Smooth muscle cell (in vitro differentiated cells): ENCODE measurements at regions not wholly inside any gene's neighbourhood (a gene's known extent, or its start where the extent isn't known, plus 50 kb on each side); places are given as distances from the start of the nearest gene placed in this dataset.

Experiments
- DNase-seq: peaks from one replicate; lab custom pipeline; 2025; ENCODE audit not compliant: unreplicated experiment; lab: John Stamatoyannopoulos, UW
- H2AFZ ChIP-seq: fragments of 200-600 bp; sonication (generic); 2 replicates; pipeline ENCODE4 v1.6.0; 2016; ENCODE audit warnings: antibody characterized with exemption, low read depth, mild to moderate bottlenecking
- H3F3A ChIP-seq: fragments of 200-600 bp; sonication (generic); 2 replicates; pipeline ENCODE4 v1.6.0; 2017; ENCODE audit warnings: antibody characterized with exemption, low read depth
- H3K27ac ChIP-seq: fragments of 200-600 bp; sonication (generic); 2 replicates; pipeline ENCODE4 v1.5.1; 2016; ENCODE audit warnings: low read depth, mild to moderate bottlenecking
- H3K27me3 ChIP-seq: fragments of 200-600 bp; sonication (generic); 2 replicates; pipeline ENCODE4 v1.6.1; 2016; ENCODE audit warnings: low read depth, mild to moderate bottlenecking
- H3K36me3 ChIP-seq: fragments of 200-600 bp; sonication (generic); 2 replicates; pipeline ENCODE4 v1.5.1; 2016; ENCODE audit warnings: low read depth
- H3K4me1 ChIP-seq: fragments of 200-600 bp; sonication (generic); 2 replicates; pipeline ENCODE4 v1.5.1; 2016; ENCODE audit warnings: low read depth
- H3K4me2 ChIP-seq: fragments of 200-600 bp; sonication (generic); 2 replicates; pipeline ENCODE4 v1.6.0; 2016; ENCODE audit warnings: mild to moderate bottlenecking
- H3K4me3 ChIP-seq: fragments of 200-600 bp; sonication (generic); 2 replicates; pipeline ENCODE4 v1.5.1; 2016; ENCODE audit warnings: mild to moderate bottlenecking
- H3K79me2 ChIP-seq: fragments of 200-600 bp; sonication (generic); 2 replicates; pipeline ENCODE4 v1.6.0; 2016; ENCODE audit warnings: low read depth, mild to moderate bottlenecking
- H3K9ac ChIP-seq: fragments of 200-600 bp; sonication (generic); 2 replicates; pipeline ENCODE4 v1.6.0; 2016; ENCODE audit warnings: low read depth
- H3K9me3 ChIP-seq: fragments of 200-600 bp; sonication (generic); replicated peaks from 2 replicates; pipeline ENCODE4 v1.5.1; 2016; ENCODE audit warnings: low read depth
- H4K20me1 ChIP-seq: fragments of 200-600 bp; sonication (generic); 2 replicates; pipeline ENCODE4 v1.6.0; 2016; ENCODE audit warnings: low read depth
- CTCF ChIP-seq: fragments of 200-600 bp; sonication (generic); IDR thresholded peaks from 2 replicates; pipeline ENCODE4 v1.5.1; 2017; ENCODE audit warnings: borderline replicate concordance, mild to moderate bottlenecking, antibody characterized with exemption; ENCODE audit not compliant: insufficient read depth, poor library complexity, severe bottlenecking
- WGBS: methylation state at CpG from one replicate; pipeline ENCODE4 v1.1.7; 2016; ENCODE audit warnings: low lambda C conversion rate; 5-methylcytosine and 5-hydroxymethylcytosine counted together

GRCh38 chr1:9181990-9182783 lies 52.4 kb upstream of the H6PD start:
- H2AFZ ChIP-seq, result peak overlapping the region; percentile 84
- H3K4me2 ChIP-seq, result peak overlapping the region; percentile 88
- no peaks in the 10 kb centered on the region for H3K9me3 ChIP-seq
- peak overlapping the region; percentile 73 for H3K4me3 ChIP-seq
- no peaks in the 10 kb centered on the region for H3K36me3 ChIP-seq
- H3K27me3 ChIP-seq, result no peaks in the 10 kb centered on the region
- H3K27ac ChIP-seq, result peak overlapping the region; percentile 85
- peak; percentile 15 for TF ChIP-seq CTCF
- under 1% methylated on average over 47 of the region's 83 CpGs for WGBS
- no peaks in the 10 kb centered on the region for H3F3A ChIP-seq
- peak overlapping the region; percentile 94 for H3K9ac ChIP-seq
- H3K79me2 ChIP-seq, result peaks cover 45% of the 10 kb centered on the region
- peak; percentile 48 for DNase-seq
- peaks cover 8% of the 10 kb centered on the region for H3K4me1 ChIP-seq
- peaks cover 48% of the 10 kb centered on the region for H4K20me1 ChIP-seq

GRCh38 chr1:9182784-9183257 lies 51.8 kb upstream of the H6PD start:
- H3K27me3 ChIP-seq, result no peaks in the 10 kb centered on the region
- no peaks in the 10 kb centered on the region for H3F3A ChIP-seq
- peaks cover 39% of the 10 kb centered on the region for H3K79me2 ChIP-seq
- peak overlapping the region; percentile 94 for H3K9ac ChIP-seq
- peak overlapping the region; percentile 73 for H3K4me3 ChIP-seq
- H3K4me2 ChIP-seq, result peak overlapping the region; percentile 88
- peaks cover 41% of the 10 kb centered on the region for H4K20me1 ChIP-seq
- peak overlapping the region; percentile 84 for H2AFZ ChIP-seq
- peak overlapping the region; percentile 85 for H3K27ac ChIP-seq
- no peak for TF ChIP-seq CTCF
- H3K9me3 ChIP-seq, result no peaks in the 10 kb centered on the region
- under 1% methylated on average over 41 of the region's 47 CpGs for WGBS
- no peaks in the 10 kb centered on the region for H3K36me3 ChIP-seq
- no peak for DNase-seq
- H3K4me1 ChIP-seq, result peaks cover 8% of the 10 kb centered on the region

GRCh38 chr1:9183441-9183840 lies 51.1 kb upstream of the H6PD start:
- no peak for TF ChIP-seq CTCF
- Histone ChIP-seq H3K79me2 (peaks cover 33% of the 10 kb centered on the region), H4K20me1 (peaks cover 35% of the 10 kb centered on the region), H3K9ac (peak overlapping the region; percentile 94), H2AFZ (peak overlapping the region; percentile 84), H3K36me3 (no peaks in the 10 kb centered on the region), H3K9me3 (no peaks in the 10 kb centered on the region), H3K27ac (no peak overlapping the region), H3K4me2 (peak overlapping the region; percentile 88), H3K27me3 (no peaks in the 10 kb centered on the region), H3F3A (no peaks in the 10 kb centered on the region), H3K4me3 (peak overlapping the region; percentile 73), H3K4me1 (peaks cover 8% of the 10 kb centered on the region)
- WGBS, result 38% methylated on average over 24 of the region's 24 CpGs
- DNase-seq, result no peak
